NCI-H748 (cell line): ENCODE measurements at regions not wholly inside any gene's neighbourhood (a gene's known extent, or its start where the extent isn't known, plus 50 kb on each side); places are given as distances from the start of the nearest gene placed in this dataset.
A peak's percentile ranks its signal among the peaks of the same experiment; 100 is the strongest.
"Not testable (repeated sequence)": the region's sequence is repeated elsewhere in the genome, so short reads cannot be mapped to it uniquely, and the experiment has no call there.

ENCODE experiments used
- DNase-seq: peaks from one replicate; lab custom pipeline; 2025; ENCODE audit not compliant: unreplicated experiment; lab: John Stamatoyannopoulos, UW

DNA sequence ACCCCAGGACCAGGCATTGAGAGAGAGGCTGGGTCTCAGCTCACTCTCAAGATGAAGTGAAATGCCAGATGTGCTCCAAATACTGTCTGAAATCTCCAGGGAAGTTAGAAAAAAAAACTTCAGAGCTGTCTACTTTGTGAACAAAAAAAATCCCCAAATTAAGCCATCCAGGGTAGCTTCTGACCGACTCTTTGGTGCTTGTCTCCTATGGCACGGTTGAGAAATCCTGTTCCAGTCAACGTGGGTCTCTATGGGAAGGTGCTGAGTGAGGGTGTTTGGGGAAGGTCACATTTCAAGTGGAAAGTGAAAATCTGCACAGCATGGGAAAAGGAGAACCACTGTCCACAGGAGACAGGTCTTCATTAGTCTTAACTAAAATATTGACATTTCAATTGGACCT, 322.5 kb upstream of the CFAP20DC start:
- no peak for DNase-seq

DNA sequence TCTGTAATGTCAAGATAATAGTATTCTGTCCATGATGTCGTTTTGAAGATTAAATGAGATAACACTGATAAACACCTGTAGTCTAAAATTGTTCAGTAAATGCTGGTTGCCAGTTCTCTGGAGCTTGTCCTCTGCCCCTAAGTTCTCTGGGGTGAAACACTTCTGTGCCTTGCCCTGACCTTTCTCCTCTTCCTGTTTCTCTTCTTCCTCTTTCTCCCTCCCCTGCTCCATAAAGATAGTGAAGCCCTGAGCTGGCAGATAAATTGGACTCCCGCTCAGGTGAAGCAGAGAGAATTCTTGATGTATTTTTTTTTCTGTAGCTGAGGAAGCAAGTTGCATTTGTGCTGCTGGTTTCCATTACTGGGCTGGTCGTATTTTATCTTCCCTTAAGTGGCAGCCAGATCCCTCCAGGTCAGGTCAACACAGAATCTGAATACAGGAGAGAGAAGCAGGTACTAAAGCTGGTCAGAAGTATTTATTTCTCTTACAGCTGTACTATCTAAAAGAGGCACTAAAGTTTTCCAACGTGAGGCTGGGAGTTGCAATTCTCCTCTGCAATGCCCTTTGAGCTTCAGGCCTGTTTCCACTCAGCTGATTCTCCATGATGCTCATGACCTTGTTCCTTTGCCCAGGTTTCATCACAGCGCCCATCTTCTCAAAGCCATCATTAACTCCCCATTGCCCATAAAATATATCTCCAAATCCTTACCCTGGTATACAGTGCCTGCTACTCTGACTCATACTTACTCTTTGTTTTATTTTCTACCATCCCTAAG, 319.3 kb upstream of the CFAP20DC start:
- DNase-seq: no peak

DNA sequence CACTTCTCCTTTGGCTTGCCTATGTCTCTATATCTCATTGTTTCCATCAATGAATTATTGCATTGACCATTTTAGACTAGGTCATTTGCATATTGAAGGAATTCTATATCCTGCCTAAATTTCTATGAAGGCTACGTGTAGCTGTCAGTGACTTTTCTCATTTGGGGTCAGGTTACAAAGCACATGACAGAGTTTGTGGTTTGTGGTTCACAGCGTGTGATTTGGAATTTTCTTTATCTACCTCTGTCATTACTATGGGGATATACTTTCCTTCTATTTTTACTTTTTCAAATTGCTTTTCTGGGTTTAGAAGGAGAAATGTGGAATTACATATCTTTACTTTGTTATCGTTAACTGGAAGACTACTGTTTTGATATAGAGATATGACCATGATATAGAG, 317.3 kb upstream of the CFAP20DC start:
- no peak for DNase-seq

DNA sequence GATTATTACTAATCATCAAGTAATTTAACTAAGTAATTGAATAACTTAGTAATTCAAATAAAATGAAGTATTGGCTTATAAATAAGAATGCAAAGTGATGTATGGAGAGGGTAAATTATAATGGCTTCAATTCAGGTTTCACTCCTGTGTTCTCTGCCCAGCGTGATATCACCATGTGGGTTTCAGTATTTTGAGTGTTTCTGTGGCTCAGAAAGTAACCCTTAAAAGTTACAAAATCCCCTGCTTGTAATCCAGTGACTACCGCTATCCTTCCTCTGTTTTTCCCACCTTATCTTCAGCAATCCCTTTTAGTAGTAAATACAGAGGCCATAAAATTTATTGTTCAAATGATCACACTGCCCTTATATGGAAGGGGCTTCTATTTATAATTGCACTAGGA, 316.4 kb upstream of the CFAP20DC start:
- no peak for DNase-seq

DNA sequence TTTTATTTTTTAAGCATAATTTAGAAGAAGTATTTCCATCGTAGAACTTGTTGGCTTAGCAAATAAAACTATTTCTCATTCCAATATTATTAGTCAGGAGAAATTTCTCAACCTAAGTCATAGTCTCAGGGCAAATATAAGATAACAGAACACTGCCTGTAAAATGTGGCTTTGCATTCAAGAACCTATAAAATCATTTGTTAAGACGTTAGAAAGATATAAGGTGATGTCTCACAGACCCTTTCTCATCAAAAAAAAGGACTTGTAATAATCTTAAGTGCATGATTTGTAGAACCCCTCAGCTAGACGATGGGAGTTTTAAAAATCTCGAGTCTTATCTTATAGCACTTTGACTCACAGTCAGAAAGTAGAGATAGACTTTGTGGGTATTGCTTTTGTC, 314.7 kb upstream of the CFAP20DC start:
- no peak for DNase-seq

DNA sequence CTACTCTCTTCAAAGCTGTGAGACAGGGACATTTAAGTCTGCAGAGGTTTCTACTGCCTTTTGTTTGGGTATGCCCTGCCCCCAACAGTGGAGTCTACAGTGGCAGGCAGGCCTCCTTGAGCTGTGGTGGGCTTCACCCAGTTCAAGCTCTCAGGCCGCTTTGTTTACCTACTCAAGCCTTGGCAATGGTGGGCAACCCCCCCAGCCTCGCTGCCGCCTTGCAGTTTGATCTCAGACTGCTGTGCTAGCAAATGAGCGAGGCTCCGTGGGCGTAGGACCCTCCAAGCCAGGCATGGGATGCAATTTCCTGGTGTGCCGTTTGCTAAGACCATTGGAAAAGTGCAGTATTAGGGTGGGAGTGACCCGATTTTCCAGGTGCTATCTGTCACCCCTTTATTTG, 310.5 kb upstream of the CFAP20DC start:
- DNase-seq: not testable (repeated sequence)

DNA sequence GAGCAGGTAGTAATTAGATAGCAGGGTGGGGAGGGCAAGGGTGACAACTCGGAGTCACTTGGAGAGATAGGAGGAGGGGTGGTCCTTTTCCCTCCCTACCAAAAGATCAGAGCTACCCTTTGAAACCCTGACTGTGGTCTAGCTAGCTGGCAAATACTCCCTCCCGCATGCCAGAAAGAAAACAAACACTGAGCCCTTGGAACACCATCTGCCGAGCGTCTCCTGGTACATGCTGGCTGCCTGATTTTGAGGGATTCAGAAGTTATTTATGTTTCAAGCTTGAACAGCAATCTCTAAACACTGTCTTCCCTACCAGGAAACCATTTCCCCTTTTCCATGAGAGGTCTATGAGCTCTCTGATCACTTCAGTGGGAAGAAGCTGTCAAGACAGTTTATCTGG, 291.6 kb upstream of the CFAP20DC start:
- no peak for DNase-seq

DNA sequence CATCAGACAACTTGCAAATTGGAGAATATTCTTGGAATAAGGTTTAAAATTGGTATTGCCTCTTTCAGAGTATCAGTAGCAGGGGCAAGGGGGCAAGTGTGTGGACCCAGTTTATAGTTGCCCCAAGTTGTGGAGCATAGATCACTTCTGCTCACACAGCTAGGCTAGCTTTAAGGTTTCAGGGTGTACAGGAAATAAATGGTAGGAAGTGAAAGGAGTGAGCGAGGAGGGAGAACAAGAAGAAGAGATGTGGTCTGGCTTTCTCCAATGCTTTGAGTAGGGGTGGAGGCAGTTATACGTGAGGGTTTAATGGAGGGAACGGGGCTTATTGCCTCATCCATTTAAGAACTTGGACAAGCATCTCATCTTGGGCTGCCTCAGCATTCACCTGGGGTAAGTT, 290.0 kb upstream of the CFAP20DC start:
- DNase-seq: no peak

DNA sequence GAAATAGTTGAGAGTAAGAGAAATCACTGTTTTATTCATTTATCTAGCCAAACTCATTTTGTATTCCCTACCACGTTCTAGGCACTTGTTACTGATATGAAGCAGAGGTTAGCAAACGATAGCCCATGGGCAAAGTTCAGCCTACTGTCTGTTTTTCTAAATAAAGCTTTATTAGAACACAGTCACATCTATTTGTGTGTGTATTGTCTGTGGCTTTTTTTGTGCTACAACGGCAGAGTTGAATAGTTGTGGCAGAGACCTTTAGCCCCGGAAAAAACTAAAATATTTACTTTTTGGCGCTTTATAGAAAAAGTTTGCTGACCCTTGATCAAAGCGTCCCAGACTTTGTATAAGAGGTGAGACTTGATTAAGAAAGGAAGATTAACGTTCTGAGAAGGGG, 289.1 kb upstream of the CFAP20DC start:
- DNase-seq: no peak

DNA sequence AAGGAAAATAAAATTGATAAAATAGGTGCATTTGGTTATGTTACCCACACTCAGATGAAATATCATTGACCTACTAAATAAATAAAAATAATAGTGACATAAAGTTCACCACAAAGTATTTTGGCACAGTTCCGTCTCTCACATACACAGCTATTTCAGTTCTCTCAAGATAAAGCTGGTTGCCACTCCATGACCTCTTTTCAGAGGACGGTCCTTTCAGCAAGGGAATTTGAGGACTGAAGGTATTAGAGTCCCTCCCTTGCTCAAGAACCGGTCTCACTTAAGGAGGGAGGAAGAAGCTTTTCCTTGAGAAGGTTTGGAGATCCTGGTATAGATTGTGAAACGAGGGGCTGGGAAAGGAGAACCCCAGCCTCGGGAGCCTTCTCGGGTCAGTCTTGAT, 285.5 kb upstream of the CFAP20DC start:
- DNase-seq: no peak

DNA sequence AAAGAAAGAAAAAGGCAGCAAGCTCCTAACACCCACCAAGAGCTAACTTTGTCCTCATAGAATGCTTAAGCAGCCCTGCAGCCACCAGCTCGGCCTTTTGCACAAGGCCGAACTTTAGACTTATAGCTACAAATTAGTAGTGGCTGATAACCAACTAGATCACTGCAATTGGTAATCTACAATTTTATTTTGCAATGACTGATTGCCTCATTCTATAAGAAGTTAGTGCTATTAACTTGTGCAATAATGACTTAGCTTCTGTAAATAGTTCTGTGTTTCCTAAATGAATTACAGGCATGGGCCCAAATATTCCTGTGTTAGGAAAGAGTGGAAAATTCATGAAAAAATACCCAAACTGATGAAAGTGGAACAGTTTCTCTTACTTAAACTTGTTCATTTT, 284.8 kb upstream of the CFAP20DC start:
- DNase-seq: no peak

DNA sequence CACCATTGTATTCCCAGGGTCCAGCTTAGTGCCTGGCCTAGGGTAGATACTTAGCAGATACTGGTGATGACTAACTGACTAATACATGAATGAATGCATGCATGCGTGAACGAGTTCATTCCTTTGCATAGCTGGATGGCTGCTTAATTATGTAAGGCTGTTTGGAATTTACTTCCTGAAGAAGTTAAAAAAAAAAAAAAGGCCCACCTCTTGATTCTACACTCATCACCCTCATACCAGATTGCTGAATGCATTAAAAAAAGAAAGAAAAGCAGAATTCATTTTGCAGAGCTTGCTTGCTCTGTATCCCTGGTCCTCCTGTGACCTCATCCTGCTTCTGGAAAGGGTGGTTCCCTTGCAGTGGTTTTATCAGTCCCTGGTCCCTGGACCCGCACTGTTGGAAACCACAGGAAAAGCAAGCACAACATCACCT, 277.6 kb upstream of the CFAP20DC start:
- DNase-seq: no peak

DNA sequence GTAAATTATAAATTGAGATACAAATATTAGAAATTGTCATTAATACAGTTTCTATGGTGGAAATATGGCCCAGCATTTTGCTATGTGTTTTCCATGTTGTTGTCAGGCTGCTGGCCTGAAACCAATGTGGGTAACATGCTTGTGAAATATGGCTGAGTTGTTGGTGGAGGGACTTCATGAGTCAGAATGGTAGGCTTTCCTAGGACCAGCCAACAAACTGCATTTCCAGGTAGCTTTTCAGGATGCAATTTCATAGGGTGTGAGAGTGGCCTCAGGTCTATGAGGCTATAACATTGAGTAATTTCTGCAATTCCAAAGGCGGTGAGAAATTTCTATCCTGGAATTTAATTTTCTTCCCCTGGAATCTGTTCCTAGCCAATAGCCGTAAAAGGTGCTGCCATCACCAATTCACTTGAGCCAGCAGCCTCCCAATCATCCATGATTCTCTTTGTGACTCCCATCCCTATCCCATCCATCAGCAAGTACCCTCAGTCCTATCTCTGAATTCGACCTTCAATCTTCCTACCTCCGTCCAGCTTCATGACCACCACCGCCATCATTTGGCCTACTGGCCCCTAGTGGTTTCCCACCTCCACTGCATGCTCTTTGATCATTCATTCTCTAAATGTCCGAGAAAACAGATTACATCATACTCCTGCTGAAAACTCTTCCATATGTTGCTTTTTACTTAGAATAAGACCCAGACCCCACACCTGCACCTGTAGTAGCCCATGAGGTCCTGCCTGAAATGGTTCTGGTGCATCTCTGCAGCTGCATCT, 276.6 kb upstream of the CFAP20DC start:
- no peak for DNase-seq

DNA sequence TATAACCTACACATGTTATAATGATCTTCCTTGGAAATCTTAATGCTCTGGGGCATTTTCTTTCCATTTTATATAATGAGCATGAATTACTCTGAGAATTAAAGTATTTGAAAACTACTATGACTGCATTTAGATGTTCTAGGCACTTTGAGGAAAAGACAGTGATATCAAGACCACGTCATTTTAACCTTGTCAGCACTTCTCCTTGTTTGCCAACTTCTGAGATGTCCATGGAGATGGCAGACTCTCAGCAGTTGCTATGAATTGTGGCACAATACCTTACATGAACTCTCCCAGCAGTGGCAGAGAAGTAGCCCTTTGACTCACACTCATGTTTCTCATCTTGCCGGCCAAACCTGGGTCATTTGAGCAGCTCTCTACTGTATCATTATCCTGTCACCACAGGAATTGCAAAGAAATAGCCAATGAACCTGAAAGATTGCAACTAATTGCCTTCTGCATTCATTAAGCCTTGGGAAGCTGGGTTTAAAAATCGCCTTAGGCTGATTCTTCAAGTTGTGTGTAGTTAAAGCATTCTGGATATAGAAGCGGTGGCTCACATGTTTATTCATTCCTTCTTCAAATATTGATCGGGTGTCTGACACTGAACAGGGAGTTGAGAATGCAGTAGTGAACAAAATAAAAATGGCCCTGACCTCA, 272.2 kb upstream of the CFAP20DC start:
- no peak for DNase-seq

DNA sequence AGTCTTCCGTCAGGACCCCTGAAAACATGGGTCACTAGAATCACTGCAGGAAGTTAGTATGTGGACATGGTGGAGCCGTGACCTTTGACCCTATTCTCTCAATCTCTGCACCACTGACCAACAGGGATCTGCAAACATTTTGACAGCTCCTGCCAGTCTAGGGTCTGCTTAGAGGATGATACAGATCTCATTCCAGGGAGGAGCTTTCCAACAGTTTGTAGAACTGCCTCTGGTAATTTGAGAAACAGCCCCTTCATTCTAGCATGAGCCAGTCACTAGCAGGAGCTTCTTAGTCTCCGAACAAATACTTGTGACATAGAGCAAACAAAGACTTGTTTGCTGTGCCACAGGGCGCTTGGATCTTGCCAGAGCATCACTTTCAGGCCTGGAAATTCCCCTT, 270.3 kb upstream of the CFAP20DC start:
- peak; percentile 93 for DNase-seq

DNA sequence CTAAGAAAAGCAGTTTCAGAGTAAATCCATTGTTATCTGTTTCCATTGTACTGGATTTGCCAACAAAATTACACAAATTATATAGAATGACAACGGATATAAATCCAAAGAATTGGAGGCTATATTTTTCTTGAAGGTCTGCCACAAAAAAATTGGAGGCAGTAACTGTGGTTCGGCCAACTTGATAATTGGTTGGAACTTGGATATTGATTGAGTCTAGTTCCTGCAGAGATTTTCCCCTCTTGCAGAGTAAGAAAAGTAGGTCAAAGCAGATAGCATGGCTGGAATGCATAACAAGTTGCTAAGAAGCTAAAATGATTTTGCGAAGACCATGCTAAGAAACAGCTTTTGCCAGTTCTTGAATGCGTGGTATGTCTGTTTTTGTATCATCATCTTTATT, 269.6 kb upstream of the CFAP20DC start:
- DNase-seq: no peak

DNA sequence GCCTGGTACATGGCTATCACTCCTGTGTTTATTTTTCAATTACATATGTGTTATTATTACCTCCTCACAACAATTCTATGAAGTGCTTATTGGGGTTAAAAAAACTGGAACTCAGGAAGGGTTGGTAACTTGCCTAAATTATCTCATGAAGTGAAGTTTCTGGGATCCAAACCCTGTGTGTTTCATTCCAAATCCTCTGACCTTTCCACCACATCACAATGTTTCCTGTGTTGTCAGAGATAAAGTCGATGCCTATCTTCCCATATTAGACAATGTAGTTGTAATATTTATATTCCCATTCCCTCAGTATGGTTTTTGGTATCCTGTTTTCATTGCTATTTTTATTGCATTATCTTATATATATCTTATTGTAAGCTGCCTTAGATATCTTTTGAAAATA, 269.1 kb upstream of the CFAP20DC start:
- no peak for DNase-seq

DNA sequence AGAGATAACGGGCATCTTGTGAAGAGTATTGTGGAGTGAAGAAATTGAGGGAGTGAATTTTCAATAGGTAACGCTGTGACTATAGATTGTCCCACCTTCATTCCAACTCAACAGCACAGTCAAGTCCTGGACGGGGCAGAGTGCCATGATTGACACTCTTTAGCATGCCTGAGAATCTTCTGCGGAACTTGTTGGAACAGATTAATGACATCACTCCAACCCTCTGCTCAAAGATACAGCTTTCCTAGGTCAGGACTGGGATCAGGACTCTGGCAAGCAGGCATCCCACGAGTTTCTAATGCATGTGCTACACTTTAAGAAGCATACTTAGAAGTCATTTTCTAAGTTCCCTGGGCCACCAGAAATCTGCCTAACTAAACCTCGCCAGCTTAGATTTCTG, 267.6 kb upstream of the CFAP20DC start:
- no peak for DNase-seq

DNA sequence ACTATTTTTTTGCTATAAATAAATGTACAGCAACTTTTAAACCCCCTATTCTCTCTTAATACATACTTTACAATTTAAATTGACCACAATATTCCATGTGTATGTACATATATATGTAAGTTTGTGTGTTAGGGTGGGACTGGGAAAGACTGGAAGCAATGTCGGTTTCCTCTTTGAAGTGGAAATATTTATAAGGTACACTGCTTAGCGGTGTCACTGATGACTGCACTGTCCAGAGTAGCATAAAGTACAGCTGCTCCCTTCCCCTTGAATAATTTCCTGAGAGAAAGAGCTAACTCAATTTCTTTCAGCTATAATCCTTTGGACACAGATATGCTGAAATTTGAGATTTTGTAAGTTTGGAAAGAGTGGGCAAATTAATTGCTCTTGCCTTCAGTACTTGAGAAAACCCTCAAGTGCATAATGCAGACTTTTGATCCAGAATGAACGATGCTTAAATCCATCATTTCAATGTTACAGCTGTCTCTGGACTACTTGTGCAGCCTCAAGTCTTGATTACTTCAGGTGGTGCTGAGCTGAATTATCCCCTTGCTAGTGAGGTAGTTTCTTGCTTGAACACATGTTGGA, 267.0 kb upstream of the CFAP20DC start:
- no peak for DNase-seq

DNA sequence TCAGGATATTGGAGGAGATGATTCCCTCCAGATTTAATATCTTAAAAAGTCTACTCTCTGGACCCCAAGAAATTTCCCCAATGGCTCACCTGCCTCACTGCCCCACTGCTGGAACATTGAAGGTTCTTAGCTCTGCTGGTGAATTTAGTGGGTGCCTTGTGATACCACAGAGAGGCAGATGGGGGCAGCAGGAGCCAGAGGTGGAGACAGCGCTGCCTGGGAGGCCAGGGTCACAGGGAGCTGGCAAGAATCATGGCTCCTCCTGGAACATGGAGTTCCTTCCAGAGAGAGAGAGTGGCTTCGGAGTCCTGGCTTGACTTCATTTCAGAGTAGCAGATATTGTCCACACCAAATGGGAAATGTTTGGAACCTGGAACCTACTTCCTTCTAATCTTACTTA, 263.5 kb upstream of the CFAP20DC start:
- DNase-seq: peak; percentile 48

DNA sequence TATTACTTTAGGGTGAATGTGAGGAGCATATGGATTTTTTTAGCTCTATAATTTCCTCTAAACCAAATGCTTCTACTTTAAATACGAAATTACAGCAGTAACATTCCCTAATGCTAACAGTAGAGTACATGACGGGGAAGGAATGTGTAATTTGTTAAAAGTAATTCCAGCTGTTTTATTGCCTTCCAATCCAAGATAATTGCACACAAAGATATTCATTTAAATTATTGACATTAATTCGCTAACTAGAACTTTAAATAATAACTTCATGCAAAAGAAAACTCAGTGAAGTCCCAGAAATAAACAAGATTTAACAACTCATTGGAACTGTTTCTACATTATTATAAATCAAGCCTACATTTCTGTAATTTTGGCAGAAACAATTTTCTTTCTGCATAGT, 261.4 kb upstream of the CFAP20DC start:
- DNase-seq: no peak

DNA sequence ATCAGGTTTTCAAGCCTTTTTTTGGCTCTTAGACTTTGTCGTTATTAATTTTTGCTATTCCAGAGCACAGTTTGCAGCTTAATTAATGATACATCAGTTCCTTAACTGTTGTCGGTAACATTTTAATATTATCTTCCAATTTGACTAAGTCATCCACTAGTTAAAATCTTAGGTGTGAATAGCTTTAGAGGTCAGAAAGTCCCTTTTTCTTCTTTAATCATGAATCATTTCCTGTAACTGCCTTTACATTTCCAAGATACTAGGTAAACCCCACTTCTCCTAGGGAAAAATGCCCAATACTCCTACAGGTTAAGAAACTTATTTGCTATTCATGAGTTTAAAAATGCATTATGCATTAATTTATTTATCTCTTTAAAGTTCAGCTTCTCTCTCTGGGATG, 260.9 kb upstream of the CFAP20DC start:
- no peak for DNase-seq
